Ectodermal cell (in vitro differentiated cells): ENCODE measurements at regions not wholly inside any gene's neighbourhood (a gene's known extent, or its start where the extent isn't known, plus 50 kb on each side); places are given as distances from the start of the nearest gene placed in this dataset.

ENCODE experiments used
- H3K27ac ChIP-seq: 2 replicates; pipeline ENCODE4 v1.7.0; 2013; ENCODE audit warnings: mild to moderate bottlenecking, low read depth, low read length; ENCODE audit not compliant: insufficient read depth, poor library complexity, severe bottlenecking
- H3K27me3 ChIP-seq: 2 replicates; pipeline ENCODE4 v1.7.0; 2013; ENCODE audit warnings: mild to moderate bottlenecking, low read length; ENCODE audit not compliant: insufficient read depth, control insufficient read depth, poor library complexity, severe bottlenecking
- H3K36me3 ChIP-seq: one replicate; pipeline ENCODE4 v1.7.0; 2013; ENCODE audit warnings: low read length; ENCODE audit not compliant: control insufficient read depth, insufficient read depth
- H3K4me1 ChIP-seq: one replicate; pipeline ENCODE4 v1.7.0; 2013; ENCODE audit warnings: low read length; ENCODE audit not compliant: control insufficient read depth, insufficient read depth
- H3K4me3 ChIP-seq: 2 replicates; pipeline ENCODE4 v1.7.0; 2013; ENCODE audit warnings: low read depth, low read length, control low read depth; ENCODE audit not compliant: insufficient read depth
- H3K9me3 ChIP-seq: 2 replicates; pipeline ENCODE4 v1.7.0; 2013; ENCODE audit warnings: mild to moderate bottlenecking, low read length, moderate library complexity; ENCODE audit not compliant: control insufficient read depth
- WGBS, 2 experiments: methylation state at CpG; one replicate each; pipeline ENCODE4 v1.1.7; 2013; ENCODE audit warnings: missing lambda C conversion rate in 2 of 2; 5-methylcytosine and 5-hydroxymethylcytosine counted together

DNA sequence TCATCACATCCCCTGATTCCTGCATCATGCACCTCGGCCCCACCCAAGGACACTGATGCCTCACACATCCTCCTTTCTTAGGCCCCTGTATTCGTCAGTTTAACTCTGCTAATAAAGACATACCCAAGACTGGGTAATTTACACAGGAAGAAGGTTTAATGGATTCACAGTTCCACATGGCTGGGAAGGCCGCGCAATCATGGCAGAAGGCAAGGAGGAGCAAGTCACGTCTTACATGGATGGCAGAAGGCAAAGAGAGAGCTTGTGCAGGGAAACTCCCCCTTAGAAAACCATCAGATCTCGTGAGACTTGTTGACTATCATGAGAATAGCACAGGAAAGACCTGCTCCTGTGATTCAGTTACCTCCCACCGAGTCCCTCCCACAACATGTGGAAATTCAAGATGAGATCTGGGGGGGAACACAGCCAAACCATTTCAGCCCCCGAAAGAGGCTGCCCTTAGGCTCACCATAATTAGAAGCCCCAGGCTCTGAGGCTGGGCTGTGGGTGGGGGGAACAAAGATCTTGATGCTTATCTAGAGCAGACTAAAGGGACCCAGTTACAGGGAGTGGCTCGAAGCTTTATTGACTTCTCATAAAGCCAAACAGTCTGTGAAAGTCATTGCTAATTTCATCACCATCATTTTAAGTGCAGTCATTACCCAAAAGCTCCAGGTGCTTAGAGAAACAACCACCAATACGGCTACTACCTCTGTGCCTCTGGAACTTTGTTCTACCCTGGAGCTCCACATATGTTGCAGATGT, 181.5 kb downstream of the MATN1 start:
- WGBS, 2 experiments, result 92 to 94% methylated on average over 10 of the region's 10 CpGs
- Histone ChIP-seq H3K27ac (no peak overlapping the region), H3K9me3 (no peaks in the 10 kb centered on the region)

DNA sequence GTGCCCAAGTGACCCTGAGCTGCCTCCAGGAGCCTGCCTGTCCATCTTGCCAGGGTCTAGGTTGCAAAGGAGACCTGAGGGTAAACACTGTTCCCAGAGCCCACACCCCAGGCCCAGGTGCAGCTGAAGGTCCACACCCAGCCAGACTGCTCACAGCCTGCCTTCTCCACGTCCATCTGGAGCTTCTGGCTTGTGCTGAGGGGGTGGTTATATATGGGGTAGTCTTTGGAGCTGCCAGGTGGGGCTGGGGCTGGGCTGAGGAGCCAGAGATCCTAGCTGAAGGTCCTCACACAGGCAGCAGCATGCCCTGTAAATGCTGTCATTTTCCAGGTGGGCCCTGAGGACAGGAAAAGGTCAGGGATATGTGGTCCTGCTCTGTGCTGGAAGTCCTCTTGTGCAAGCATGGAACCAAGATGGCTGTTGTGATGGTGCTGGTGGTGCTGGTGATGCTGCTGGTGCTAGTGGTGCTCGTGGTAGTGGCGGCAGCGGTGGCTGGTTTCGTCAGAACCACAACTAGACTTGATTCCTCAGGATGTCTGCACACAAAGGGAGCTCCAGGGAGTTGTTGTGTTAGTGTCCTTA, 182.7 kb downstream of the MATN1 start:
- Histone ChIP-seq H3K9me3 (no peaks in the 10 kb centered on the region), H3K27ac (no peak overlapping the region), H3K4me1 (no peaks in the 10 kb centered on the region), H3K4me3 (no peak overlapping the region), H3K27me3 (no peaks in the 10 kb centered on the region), H3K36me3 (no peaks in the 10 kb centered on the region)
- 72 to 73% methylated on average over 5 of the region's 5 CpGs for WGBS, 2 experiments

More for the DNA sequence above, 181.5 kb downstream of the MATN1 start:
- Histone ChIP-seq H3K4me3 (no peak overlapping the region), H3K27me3 (no peaks in the 10 kb centered on the region), H3K36me3 (no peaks in the 10 kb centered on the region), H3K4me1 (no peaks in the 10 kb centered on the region)

DNA sequence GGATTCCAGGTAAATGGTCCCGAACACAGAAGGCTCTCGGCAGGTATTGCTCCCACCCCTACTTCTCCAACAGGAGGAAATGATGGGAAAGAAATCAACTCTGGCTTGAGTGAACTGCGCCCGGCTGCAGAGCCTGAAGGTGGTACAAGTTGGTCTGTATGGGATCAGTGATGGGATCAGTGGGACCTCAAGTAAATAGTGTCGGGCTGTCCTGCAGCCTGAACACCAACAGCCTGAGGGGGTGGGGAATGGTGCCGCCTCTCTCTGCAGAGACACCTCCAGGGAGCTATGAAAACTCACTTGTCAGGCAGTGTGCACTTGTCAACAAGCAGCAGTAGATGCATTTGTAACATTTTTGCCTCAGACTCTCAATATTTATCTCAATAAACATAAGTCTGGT, 183.5 kb downstream of the MATN1 start:
- no peaks in the 10 kb centered on the region for H3K27me3 ChIP-seq
- H3K4me1 ChIP-seq, result no peaks in the 10 kb centered on the region

DNA sequence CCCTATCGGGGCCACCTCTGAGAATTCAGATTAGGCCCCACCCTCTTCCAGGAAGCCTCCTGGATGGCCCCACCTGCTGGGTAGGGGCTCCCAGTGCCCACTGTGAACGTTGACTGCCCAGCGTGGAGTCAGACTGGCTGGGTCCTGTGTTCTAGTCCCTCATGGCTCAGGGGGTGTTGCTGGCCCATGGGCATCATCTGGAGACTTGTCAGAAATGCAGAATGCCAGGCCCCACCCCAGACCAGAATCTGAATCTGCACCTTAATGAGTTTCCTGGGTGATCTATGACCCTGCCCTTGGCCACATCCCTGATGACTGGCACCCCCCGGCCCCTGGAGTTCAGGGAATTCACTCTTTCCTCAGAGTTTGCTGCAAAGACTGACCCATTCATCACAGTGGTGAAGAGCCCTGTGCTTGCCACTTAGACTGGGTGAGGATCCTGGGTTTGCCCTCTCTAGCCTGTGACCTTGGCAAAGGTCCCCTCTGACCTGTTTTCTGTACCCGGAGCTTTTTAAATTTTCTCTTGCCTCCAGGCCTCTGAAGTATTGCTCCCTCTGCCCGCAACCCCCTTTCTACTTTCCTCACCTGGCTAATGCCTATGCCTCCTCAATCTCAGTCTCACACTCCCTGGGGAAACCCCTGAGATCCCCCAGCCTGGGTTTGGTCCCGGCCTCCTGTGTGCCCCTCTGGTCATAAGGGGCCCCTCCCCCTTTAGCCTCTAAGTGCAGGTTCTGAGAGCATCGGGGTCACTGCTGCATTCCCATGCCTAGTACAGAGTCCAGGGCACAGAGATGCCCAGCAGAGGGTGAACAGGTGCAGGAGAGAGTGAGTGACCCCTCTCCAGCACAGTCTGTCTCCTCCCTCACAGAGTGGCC, 184.2 kb downstream of the MATN1 start:
- Histone ChIP-seq H3K4me1 (no peaks in the 10 kb centered on the region), H3K36me3 (no peaks in the 10 kb centered on the region), H3K4me3 (no peak overlapping the region), H3K9me3 (no peaks in the 10 kb centered on the region), H3K27me3 (no peaks in the 10 kb centered on the region), H3K27ac (no peak overlapping the region)
- WGBS, 2 experiments, result 81 to 82% methylated on average over 8 of the region's 8 CpGs

More for the DNA sequence above, 183.5 kb downstream of the MATN1 start:
- Histone ChIP-seq H3K36me3 (no peaks in the 10 kb centered on the region), H3K27ac (no peak overlapping the region), H3K9me3 (no peaks in the 10 kb centered on the region), H3K4me3 (no peak overlapping the region)
- 86 to 93% methylated on average over 4 to 6 of the region's 6 CpGs for WGBS, 2 experiments

DNA sequence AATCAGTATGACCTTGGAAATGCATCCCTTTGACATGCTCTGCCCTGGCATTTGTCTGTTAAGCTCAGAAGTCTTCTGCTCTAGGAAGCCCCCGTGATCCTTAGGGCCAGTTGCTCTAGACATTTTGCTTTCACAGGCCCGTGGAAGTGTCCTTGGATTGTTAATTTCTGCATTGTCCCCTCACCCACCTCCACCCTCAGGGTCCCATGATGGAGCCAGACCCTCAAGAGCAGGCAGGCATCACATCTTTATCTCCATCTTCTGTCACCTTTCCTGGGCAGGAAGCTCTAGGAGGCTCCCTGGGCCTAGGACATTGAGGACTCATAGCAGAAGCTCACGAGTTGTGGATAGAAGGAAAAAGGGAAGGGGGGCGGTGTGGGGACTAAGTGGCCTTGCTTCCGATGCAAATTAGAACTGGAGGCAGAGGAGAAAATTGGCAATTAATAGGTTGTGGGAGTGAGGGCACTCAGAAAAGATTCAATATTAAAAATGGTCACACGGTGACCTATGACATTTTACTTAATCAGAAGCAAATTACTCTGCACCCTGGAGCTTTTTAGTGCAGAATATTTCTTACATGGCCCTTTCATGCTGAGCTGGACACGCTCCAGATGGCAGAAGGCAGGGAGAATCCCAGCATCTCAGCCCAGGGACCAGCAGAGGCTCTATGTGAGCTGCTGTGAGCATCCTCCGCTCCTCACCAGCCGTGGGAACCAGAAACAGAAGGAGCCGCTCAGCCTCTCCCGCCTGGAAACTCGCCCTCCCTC, 185.0 kb downstream of the MATN1 start:
- Histone ChIP-seq H3K27me3 (no peaks in the 10 kb centered on the region), H3K27ac (no peak overlapping the region), H3K36me3 (no peaks in the 10 kb centered on the region), H3K9me3 (no peaks in the 10 kb centered on the region), H3K4me3 (no peak overlapping the region), H3K4me1 (no peaks in the 10 kb centered on the region)
- WGBS, 2 experiments, result 82 to 84% methylated on average over 12 of the region's 12 CpGs

DNA sequence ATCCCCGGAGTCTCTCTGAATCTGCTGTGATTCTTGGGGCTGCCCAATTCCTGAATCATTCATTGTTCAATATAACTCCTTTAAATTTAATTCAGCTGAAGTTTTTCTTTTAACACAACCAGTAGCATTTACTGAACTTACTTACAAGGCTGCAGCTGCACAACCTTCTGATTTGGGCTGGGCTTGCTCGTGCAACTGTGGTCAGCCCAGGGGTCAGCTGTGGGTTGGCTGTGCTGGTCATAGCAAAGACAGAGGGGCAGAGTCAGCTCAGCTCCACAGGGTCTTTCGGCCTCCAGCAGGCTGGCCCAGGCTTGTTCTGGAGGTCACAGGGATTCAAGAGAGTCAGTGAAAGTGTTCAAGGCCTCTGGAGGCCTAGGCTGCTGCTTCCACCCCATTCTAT, 186.1 kb downstream of the MATN1 start:
- H3K9me3 ChIP-seq, result no peaks in the 10 kb centered on the region
- WGBS, 2 experiments, result 73 to 75% methylated on average over 3 of the region's 3 CpGs
- H3K4me1 ChIP-seq, result no peaks in the 10 kb centered on the region
- H3K27me3 ChIP-seq, result no peaks in the 10 kb centered on the region
- H3K36me3 ChIP-seq, result no peaks in the 10 kb centered on the region
- H3K4me3 ChIP-seq, result no peak overlapping the region
- no peak overlapping the region for H3K27ac ChIP-seq

DNA sequence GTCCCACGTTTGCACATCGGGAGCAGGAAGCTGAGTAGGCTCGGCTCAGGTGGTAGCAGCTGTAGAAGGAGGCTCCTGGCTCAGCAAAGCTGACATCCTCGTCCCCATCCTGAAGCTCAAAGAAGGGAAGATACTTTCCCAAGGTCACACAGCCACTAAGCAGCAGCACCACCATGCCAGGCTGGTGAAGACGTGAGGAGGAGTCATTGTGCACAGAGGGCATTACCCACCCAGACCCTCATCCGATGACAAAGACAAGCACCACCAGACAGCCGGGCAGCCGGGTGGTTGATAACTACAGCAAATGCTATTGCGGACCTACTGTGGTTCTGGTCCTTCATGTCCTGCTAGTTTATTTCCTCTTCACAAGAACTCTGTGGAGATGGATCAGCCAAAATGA, 186.9 kb downstream of the MATN1 start:
- Histone ChIP-seq H3K4me3 (no peak overlapping the region), H3K27me3 (no peaks in the 10 kb centered on the region), H3K4me1 (no peaks in the 10 kb centered on the region), H3K27ac (no peak overlapping the region), H3K9me3 (no peaks in the 10 kb centered on the region), H3K36me3 (no peaks in the 10 kb centered on the region)
- WGBS, 2 experiments, result 87 to 90% methylated on average over 9 of the region's 9 CpGs

DNA sequence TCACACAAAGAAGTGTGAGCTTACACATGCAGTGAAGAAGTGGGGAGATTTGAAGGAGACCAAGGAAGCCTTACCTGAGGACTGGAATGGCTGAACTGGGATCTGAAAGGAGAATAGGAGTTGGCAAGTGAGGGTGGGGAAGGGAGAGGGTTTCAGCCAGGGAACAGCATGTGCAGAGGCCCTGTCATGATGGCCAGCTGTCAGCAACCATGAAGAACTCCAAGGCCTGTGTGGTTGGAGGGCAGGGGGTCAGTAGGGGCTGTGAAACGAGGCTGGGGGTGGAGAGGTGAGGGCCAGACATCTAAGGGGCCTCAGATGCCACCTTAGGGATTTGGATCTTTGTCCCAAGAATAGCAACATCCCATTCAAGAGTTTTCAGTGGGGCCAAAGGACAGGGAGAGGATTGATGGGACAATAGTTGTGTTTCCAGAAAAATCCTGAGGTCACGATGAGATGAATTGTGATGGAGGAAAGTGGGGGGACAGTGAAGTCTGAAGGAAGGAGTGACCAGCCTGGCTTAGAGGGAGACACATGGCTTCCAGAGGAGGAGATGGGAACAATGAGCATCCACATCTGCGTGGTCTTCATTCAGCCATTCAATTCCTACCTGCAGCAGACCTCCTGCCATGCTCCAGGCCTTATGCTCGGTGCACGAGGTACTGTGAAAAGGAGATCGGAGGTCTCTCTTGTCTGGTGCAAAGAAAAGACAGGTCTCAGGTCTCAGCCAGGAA, 187.6 kb downstream of the MATN1 start:
- Histone ChIP-seq H3K9me3 (no peaks in the 10 kb centered on the region), H3K36me3 (no peaks in the 10 kb centered on the region), H3K27ac (no peak overlapping the region), H3K4me3 (no peak overlapping the region), H3K27me3 (no peaks in the 10 kb centered on the region), H3K4me1 (no peaks in the 10 kb centered on the region)
- 69 to 72% methylated on average over 6 of the region's 6 CpGs for WGBS, 2 experiments

DNA sequence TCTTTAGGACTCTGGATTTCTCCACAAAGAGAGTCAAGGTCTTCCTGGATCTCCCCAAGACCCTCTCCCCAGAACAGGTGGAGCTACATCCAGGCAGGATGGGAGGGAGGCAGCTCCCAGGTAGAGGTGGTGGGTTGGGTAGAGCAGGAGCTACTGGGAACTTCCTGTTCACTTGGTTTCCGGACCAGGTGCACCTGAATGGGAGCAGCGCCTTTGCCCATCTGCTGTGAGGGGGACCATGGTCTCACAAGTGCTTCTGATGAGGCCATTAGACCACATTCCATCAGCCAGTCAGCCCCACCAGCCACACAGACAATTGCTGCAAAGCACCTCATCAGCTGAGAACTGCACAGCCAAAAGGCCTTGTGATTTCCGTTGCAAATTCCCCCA, 188.8 kb downstream of the MATN1 start:
- H3K27ac ChIP-seq, result no peak overlapping the region
- H3K4me1 ChIP-seq, result no peaks in the 10 kb centered on the region
- H3K36me3 ChIP-seq, result no peaks in the 10 kb centered on the region
- WGBS, 2 experiments, result 61 to 95% methylated on average over 2 to 3 of the region's 3 CpGs
- no peaks in the 10 kb centered on the region for H3K9me3 ChIP-seq
- H3K4me3 ChIP-seq, result no peak overlapping the region
- H3K27me3 ChIP-seq, result no peaks in the 10 kb centered on the region
